Osteoblast (primary cell): ENCODE measurements at regions not wholly inside any gene's neighbourhood (a gene's known extent, or its start where the extent isn't known, plus 50 kb on each side); places are given as distances from the start of the nearest gene placed in this dataset.

Experiments used
- DNase-seq: peaks from one replicate; pipeline ENCODE4 v3.0.0; 2011; ENCODE audit warnings: low spot score, mixed read lengths; ENCODE audit not compliant: insufficient read length; ENCODE audit errors: missing footprints
- H2AFZ ChIP-seq: 2 replicates; pipeline ENCODE4 v1.6.0; 2011; ENCODE audit warnings: mild to moderate bottlenecking, low read length
- H3K27ac ChIP-seq: 2 replicates; pipeline ENCODE4 v1.5.1; 2011; ENCODE audit warnings: mild to moderate bottlenecking, low read depth, low read length, moderate library complexity
- H3K27me3 ChIP-seq: 2 replicates; pipeline ENCODE4 v1.6.0; 2012; ENCODE audit warnings: mild to moderate bottlenecking, control low read depth, inconsistent platforms, low read length, moderate library complexity; ENCODE audit not compliant: insufficient read depth
- H3K36me3 ChIP-seq: 2 replicates; pipeline ENCODE4 v1.5.1; 2011; ENCODE audit warnings: mild to moderate bottlenecking, low read length, control low read depth, moderate library complexity; ENCODE audit not compliant: insufficient read depth
- H3K4me1 ChIP-seq: 2 replicates; pipeline ENCODE4 v1.5.1; 2011; ENCODE audit warnings: mild to moderate bottlenecking, low read length, control low read depth, moderate library complexity; ENCODE audit not compliant: insufficient read depth
- H3K4me2 ChIP-seq: 2 replicates; pipeline ENCODE4 v1.6.0; 2011; ENCODE audit warnings: mild to moderate bottlenecking, low read length; ENCODE audit not compliant: insufficient read depth
- H3K4me3 ChIP-seq: fragments of 200-600 bp; sonication (generic); 3 replicates; pipeline ENCODE4 v1.5.1; 2012; ENCODE audit warnings: mild to moderate bottlenecking, low read length, inconsistent platforms; ENCODE audit not compliant: insufficient read depth
- H3K79me2 ChIP-seq: 2 replicates; pipeline ENCODE4 v1.6.0; 2012; ENCODE audit warnings: mild to moderate bottlenecking, low read length, control low read depth, inconsistent platforms; ENCODE audit not compliant: insufficient read depth
- H3K9me3 ChIP-seq: 2 replicates; pipeline ENCODE4 v1.5.1; 2011; ENCODE audit warnings: low read depth, low read length, control low read depth
- H4K20me1 ChIP-seq: 2 replicates; pipeline ENCODE4 v1.6.0; 2012; ENCODE audit warnings: mild to moderate bottlenecking, low read length, control low read depth; ENCODE audit not compliant: insufficient read depth
- CTCF ChIP-seq: IDR thresholded peaks from 2 replicates; pipeline ENCODE4 v1.5.1; 2011; ENCODE audit warnings: mild to moderate bottlenecking, low read depth, low read length, moderate library complexity; ENCODE audit errors: extremely low read depth

DNA sequence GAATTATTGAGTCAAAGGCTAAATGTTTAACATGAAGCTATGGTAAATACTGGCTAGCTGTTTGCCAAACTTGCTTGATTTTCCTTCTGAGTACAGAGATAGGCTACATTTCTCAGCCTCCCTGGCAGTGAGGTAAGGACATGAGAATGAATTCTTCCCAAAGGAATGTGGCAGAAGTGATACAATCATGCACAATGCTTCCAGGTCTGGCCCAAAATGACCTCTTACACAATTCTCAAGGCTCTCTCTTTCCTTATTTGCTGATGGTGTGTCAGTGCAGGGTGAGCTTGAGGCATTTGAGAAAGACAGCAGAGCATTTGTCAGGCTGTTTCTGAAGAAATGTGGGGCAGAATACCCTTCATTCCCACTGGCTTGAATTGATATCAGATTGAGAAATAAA is 95.6 kb upstream of the NABP1 start:
- Histone ChIP-seq H3K4me2 (peak overlapping the region; percentile 37), H3K4me1 (peaks cover 24% of the 10 kb centered on the region), H3K27me3 (no peaks in the 10 kb centered on the region), H3K36me3 (no peaks in the 10 kb centered on the region), H2AFZ (peak overlapping the region; percentile 33), H3K27ac (peak overlapping the region; percentile 69), H4K20me1 (no peaks in the 10 kb centered on the region), H3K79me2 (no peaks in the 10 kb centered on the region), H3K9me3 (no peaks in the 10 kb centered on the region), H3K4me3 (no peak overlapping the region)
- DNase-seq = peak; percentile 5
- TF ChIP-seq CTCF = no peak

DNA sequence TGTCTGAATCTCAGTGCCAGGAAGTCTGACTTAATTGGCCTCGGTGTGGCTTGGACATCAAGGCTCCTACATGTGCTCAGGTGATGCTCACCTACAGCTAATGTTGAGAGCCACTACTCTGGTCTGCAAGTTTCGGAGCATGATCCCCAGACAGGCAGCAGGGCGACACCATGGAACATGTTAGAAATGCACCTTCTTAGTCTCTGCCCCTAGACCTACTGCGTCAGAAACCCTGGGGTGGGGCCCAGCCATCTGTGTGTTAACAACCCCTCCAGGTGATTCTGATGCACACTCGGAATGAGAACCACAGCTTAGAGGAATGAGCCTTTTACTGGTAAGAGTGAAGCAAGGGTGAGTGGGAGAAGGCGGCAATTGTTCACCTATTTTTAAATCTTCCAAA is 86.9 kb upstream of the NABP1 start:
- H3K27ac ChIP-seq = no peak overlapping the region
- no peak overlapping the region for H3K4me3 ChIP-seq
- H3K36me3 ChIP-seq = no peaks in the 10 kb centered on the region
- no peak for DNase-seq
- H3K9me3 ChIP-seq = no peaks in the 10 kb centered on the region
- TF ChIP-seq CTCF = no peak
- H2AFZ ChIP-seq = no peak overlapping the region
- no peaks in the 10 kb centered on the region for H3K79me2 ChIP-seq
- no peaks in the 10 kb centered on the region for H3K27me3 ChIP-seq
- H4K20me1 ChIP-seq = no peaks in the 10 kb centered on the region
- no peak overlapping the region for H3K4me2 ChIP-seq
- H3K4me1 ChIP-seq = peaks cover 12% of the 10 kb centered on the region

DNA sequence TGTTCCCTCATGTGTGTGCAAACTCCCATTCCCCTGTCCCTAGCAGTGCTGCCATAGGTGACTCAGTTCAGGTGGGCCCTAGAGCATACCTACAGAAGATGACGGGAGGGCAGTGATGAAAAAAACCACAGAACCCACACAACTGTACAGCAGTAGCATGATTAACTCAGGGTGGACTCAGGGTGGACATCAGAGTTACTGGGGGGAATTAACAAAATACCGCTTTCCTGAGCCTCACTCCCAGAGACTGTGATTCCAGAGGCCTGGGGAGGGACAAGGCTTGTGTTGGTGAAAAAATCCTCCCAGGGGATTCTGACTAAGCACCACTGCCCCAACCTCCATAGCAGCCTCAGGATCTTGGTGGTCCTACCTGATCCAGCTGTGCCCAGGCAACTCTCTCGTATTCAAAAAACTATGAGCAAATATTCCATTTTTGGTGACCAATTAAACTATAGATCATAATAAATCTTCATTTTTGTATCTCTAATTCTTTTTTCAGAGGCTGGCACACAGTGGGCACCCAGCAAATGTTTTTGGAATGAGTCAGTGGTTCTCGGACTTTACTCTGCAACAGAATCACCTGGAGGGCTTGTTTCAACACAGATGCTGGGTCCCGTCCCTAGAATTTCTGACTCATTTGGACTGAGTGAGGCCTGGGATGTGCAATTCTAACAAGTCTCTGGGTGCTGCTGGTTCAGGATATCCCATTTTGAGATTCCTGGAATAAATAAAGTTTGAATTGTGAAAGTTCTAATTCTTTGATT is 84.1 kb upstream of the NABP1 start:
- no peaks in the 10 kb centered on the region for H3K27me3 ChIP-seq
- peak; percentile 17 for DNase-seq
- H3K79me2 ChIP-seq = no peaks in the 10 kb centered on the region
- TF ChIP-seq CTCF = no peak
- H3K4me2 ChIP-seq = peak overlapping the region; percentile 42
- H3K4me1 ChIP-seq = peaks cover 12% of the 10 kb centered on the region
- peak overlapping the region; percentile 35 for H2AFZ ChIP-seq
- no peaks in the 10 kb centered on the region for H4K20me1 ChIP-seq
- H3K27ac ChIP-seq = peak overlapping the region; percentile 42
- H3K9me3 ChIP-seq = no peaks in the 10 kb centered on the region
- H3K36me3 ChIP-seq = no peaks in the 10 kb centered on the region
- no peak overlapping the region for H3K4me3 ChIP-seq

GRCh38 chr2:191597186-191597751 is 80.7 kb upstream of the NABP1 start:
- no peaks in the 10 kb centered on the region for H3K36me3 ChIP-seq
- no peak overlapping the region for H3K4me2 ChIP-seq
- no peak overlapping the region for H3K4me3 ChIP-seq
- no peak overlapping the region for H2AFZ ChIP-seq
- no peak for TF ChIP-seq CTCF
- peaks cover 22% of the 10 kb centered on the region for H3K4me1 ChIP-seq
- no peak for DNase-seq
- no peaks in the 10 kb centered on the region for H3K27me3 ChIP-seq
- no peaks in the 10 kb centered on the region for H3K79me2 ChIP-seq
- no peak overlapping the region for H3K27ac ChIP-seq
- H4K20me1 ChIP-seq = no peaks in the 10 kb centered on the region
- no peaks in the 10 kb centered on the region for H3K9me3 ChIP-seq
